ENCODE measurements at regions not wholly inside any gene's neighbourhood (a gene's known extent, or its start where the extent isn't known, plus 50 kb on each side); places are given as distances from the start of the nearest gene placed in this dataset.
"Not testable (repeated sequence)": the region's sequence is repeated elsewhere in the genome, so short reads cannot be mapped to it uniquely, and the experiment has no call there.

DNA sequence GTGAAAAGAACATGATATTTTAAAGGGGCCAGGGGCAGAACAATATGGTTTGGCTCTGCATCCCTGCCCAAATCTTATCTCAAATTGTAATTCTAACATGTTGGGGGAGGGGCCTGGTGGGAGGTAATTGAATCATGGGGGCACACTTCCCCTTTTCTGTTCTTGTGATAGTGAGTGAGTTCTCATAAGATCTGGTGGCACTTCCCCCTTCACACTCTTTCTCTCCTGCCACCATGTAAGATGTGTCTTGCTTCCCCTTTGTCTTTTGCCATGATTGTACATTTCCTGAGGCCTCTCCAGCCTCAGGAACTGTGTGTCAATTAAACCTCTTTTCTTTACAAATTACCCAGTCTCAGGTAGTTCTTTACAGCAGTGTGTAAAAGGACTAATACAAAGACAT, 177.1 kb upstream of the ZNF322 start:
- H2AFZ ChIP-seq (replicated peaks; ENCODE audit: low read length, poor library complexity); intact Hi-C loops (cut with micrococcal nuclease); H4K8ac ChIP-seq (ENCODE audit: low read depth in 2 of 2, low read length in 2 of 2); H2BK15ac ChIP-seq (ENCODE audit: low read depth, low read length); CTCF ChIA-PET; H3K23ac ChIP-seq (ENCODE audit: low read depth, low read length); H2BK5ac ChIP-seq (ENCODE audit: low read depth, low read length, poor library complexity, severe bottlenecking); H2AK5ac ChIP-seq (ENCODE audit: low read depth, low read length); POLR2A ChIA-PET (ENCODE audit: unreplicated experiment); H3K4me2 ChIP-seq (ENCODE audit: low read depth, low read length); H3K4ac ChIP-seq (ENCODE audit: low read depth, low read length); H3K27ac ChIP-seq (ENCODE audit: insufficient read depth, low read length); H3K56ac ChIP-seq (ENCODE audit: extremely low read depth, insufficient read depth, low read length); H3K4me1 ChIP-seq (ENCODE audit: control insufficient read depth, insufficient read depth, low read length); H3K9ac ChIP-seq (ENCODE audit: low read depth, low read length); H2BK20ac ChIP-seq (ENCODE audit: low read depth, low read length); H4K20me1 ChIP-seq (ENCODE audit: insufficient read depth, low read length); H3K79me1 ChIP-seq (ENCODE audit: low read depth in 1 of 2, low read length in 2 of 2); H3K4me3 ChIP-seq (ENCODE audit: insufficient read depth, low read depth, low read length); H3K14ac ChIP-seq (replicated peaks; ENCODE audit: low read depth, low read length); DNase-seq; BruUV-seq (replicated peaks); H3K9me1 ChIP-seq (ENCODE audit: insufficient read depth, low read length); H3K27me3 ChIP-seq (ENCODE audit: control insufficient read depth, insufficient read depth, low read length); H2BK120ac ChIP-seq (ENCODE audit: low read depth, low read length); dilution Hi-C loops (cut with HindIII; ENCODE audit: low sequenced_read_pairs, unreplicated experiment); H4K5ac ChIP-seq (ENCODE audit: low read depth, low read length); H4K91ac ChIP-seq (ENCODE audit: insufficient read depth, low read depth, low read length); H3K36me3 ChIP-seq (ENCODE audit: control insufficient read depth, insufficient read depth, low read length); H3K18ac ChIP-seq (ENCODE audit: low read depth, low read length); H3K9me3 ChIP-seq (ENCODE audit: control insufficient read depth, insufficient read depth, low read length); H2AK9ac ChIP-seq (replicated peaks; ENCODE audit: low read depth, low read length, poor library complexity); in situ Hi-C loops (cut with MboI; ENCODE audit: low sequenced_read_pairs); ATAC-seq (ENCODE audit: low read depth): not testable (repeated sequence)

DNA sequence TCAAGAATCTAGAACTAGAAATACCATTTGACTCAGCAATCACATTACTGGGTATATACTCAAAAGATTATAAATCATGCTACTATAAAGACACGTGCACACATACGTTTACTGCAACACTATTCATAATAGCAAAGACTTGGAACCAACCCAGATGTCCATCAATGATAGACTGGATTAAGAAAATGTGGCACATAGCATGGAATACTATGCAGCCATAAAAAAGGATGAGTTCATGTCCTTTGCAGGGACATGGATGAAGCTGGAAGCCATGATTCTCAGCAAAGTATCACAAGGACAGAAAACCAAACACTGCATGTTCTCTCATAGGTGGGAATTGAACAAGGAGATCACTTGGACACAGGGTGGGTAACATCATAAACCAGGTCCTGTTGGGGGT, 185.3 kb upstream of the ZNF322 start:
- ATAC-seq (ENCODE audit: low read depth); H2BK20ac ChIP-seq (ENCODE audit: low read depth, low read length); in situ Hi-C loops (cut with MboI; ENCODE audit: low sequenced_read_pairs); H3K14ac ChIP-seq (replicated peaks; ENCODE audit: low read depth, low read length); H2AK9ac ChIP-seq (replicated peaks; ENCODE audit: low read depth, low read length, poor library complexity); BruUV-seq (replicated peaks); H3K36me3 ChIP-seq (ENCODE audit: control insufficient read depth, insufficient read depth, low read length); H3K18ac ChIP-seq (ENCODE audit: low read depth, low read length); H3K27ac ChIP-seq (ENCODE audit: insufficient read depth, low read length); H3K4ac ChIP-seq (ENCODE audit: low read depth, low read length); H2BK15ac ChIP-seq (ENCODE audit: low read depth, low read length); H3K9me3 ChIP-seq (ENCODE audit: control insufficient read depth, insufficient read depth, low read length); H2BK120ac ChIP-seq (ENCODE audit: low read depth, low read length); H4K20me1 ChIP-seq (ENCODE audit: insufficient read depth, low read length); H3K27me3 ChIP-seq (ENCODE audit: control insufficient read depth, insufficient read depth, low read length); H2AFZ ChIP-seq (replicated peaks; ENCODE audit: low read length, poor library complexity); intact Hi-C loops (cut with micrococcal nuclease); H3K23ac ChIP-seq (ENCODE audit: low read depth, low read length); H3K9me1 ChIP-seq (ENCODE audit: insufficient read depth, low read length); CTCF ChIA-PET; H3K4me2 ChIP-seq (ENCODE audit: low read depth, low read length); DNase-seq; POLR2A ChIA-PET (ENCODE audit: unreplicated experiment); dilution Hi-C loops (cut with HindIII; ENCODE audit: low sequenced_read_pairs, unreplicated experiment); H3K79me1 ChIP-seq (ENCODE audit: low read depth in 1 of 2, low read length in 2 of 2); H3K56ac ChIP-seq (ENCODE audit: extremely low read depth, insufficient read depth, low read length); H2AK5ac ChIP-seq (ENCODE audit: low read depth, low read length); H4K8ac ChIP-seq (ENCODE audit: low read depth in 2 of 2, low read length in 2 of 2); H3K9ac ChIP-seq (ENCODE audit: low read depth, low read length); H3K4me1 ChIP-seq (ENCODE audit: control insufficient read depth, insufficient read depth, low read length); H2BK5ac ChIP-seq (ENCODE audit: low read depth, low read length, poor library complexity, severe bottlenecking); H3K4me3 ChIP-seq (ENCODE audit: insufficient read depth, low read depth, low read length); H4K5ac ChIP-seq (ENCODE audit: low read depth, low read length); H4K91ac ChIP-seq (ENCODE audit: insufficient read depth, low read depth, low read length): not testable (repeated sequence)
- WGBS, 2 experiments (ENCODE audit: extremely low coverage in 2 of 2, insufficient read length in 1 of 2) = no CpG with 5 or more reads among the region's 2 CpGs

Data from IMR-90 (cell line).